GM18505 (cell line): ENCODE measurements at regions not wholly inside any gene's neighbourhood (a gene's known extent, or its start where the extent isn't known, plus 50 kb on each side); places are given as distances from the start of the nearest gene placed in this dataset.

Experiments
- ATAC-seq: cut with Tn5 transposase; IDR thresholded peaks from one replicate; pipeline ENCODE4 v1.9.1; 2021; ENCODE audit not compliant: unreplicated experiment
- POLR2A ChIP-seq: IDR thresholded peaks from 4 replicates; pipeline ENCODE4 v1.6.1; 2011; ENCODE audit warnings: borderline replicate concordance; ENCODE audit not compliant: insufficient read depth, insufficient read length; ENCODE audit errors: extremely low read depth

GRCh38 chr21:16863908-16864307, 648.9 kb upstream of the CXADR start:
- no peak for ATAC-seq
- no peak for TF ChIP-seq POLR2A

GRCh38 chr21:16865632-16866031, 647.2 kb upstream of the CXADR start:
- ATAC-seq: no peak
- no peak for TF ChIP-seq POLR2A

GRCh38 chr21:16866851-16867250, 646.0 kb upstream of the CXADR start:
- TF ChIP-seq POLR2A: no peak
- ATAC-seq: no peak

GRCh38 chr21:16870103-16870502, 642.7 kb upstream of the CXADR start:
- no peak for TF ChIP-seq POLR2A
- no peak for ATAC-seq

GRCh38 chr21:16872616-16873015, 640.2 kb upstream of the CXADR start:
- no peak for TF ChIP-seq POLR2A
- no peak for ATAC-seq

GRCh38 chr21:16873176-16873575, 639.7 kb upstream of the CXADR start:
- no peak for TF ChIP-seq POLR2A
- no peak for ATAC-seq

GRCh38 chr21:16873596-16873995, 639.2 kb upstream of the CXADR start:
- TF ChIP-seq POLR2A: no peak

GRCh38 chr21:16879479-16879878, 633.4 kb upstream of the CXADR start:
- TF ChIP-seq POLR2A: no peak
- no peak for ATAC-seq

More at GRCh38 chr21:16873596-16873995, 639.2 kb upstream of the CXADR start:
- ATAC-seq: no peak

- TF ChIP-seq POLR2A: no peak
- no peak for ATAC-seq
Measured at GRCh38 chr21:16891821-16892220, 621.0 kb upstream of the CXADR start.

- ATAC-seq: no peak
- TF ChIP-seq POLR2A: no peak
Measured at GRCh38 chr21:16900685-16901084, 612.2 kb upstream of the CXADR start.

GRCh38 chr21:16908077-16908476, 604.8 kb upstream of the CXADR start:
- TF ChIP-seq POLR2A: no peak
- no peak for ATAC-seq

- ATAC-seq: no peak
- no peak for TF ChIP-seq POLR2A
Measured at GRCh38 chr21:16910435-16911165, 602.2 kb upstream of the CXADR start.

- ATAC-seq: no peak
- TF ChIP-seq POLR2A: no peak
Measured at GRCh38 chr21:16911166-16911607, 601.7 kb upstream of the CXADR start.

GRCh38 chr21:16912075-16912474, 600.8 kb upstream of the CXADR start:
- no peak for ATAC-seq
- TF ChIP-seq POLR2A: no peak
